ENCODE measurements at regions not wholly inside any gene's neighbourhood (a gene's known extent, or its start where the extent isn't known, plus 50 kb on each side); places are given as distances from the start of the nearest gene placed in this dataset.

GRCh38 chr15:46410705-46411104, 775.9 kb downstream of the SQOR start:
- FAIRE-seq: no peak
- WGBS, 2 experiments (ENCODE audit: extremely low coverage in 1 of 2, insufficient coverage in 1 of 2, insufficient read length in 1 of 2, insufficient replicate concordance in 2 of 2, low coverage in 1 of 2, low lambda C conversion rate in 2 of 2, missing lambda C conversion rate in 1 of 2): 95% methylated on average over 2 of the region's 2 CpGs; no CpG with 5 or more reads in 1 of the 2 experiments

More at GRCh38 chr15:46410705-46411104, 775.9 kb downstream of the SQOR start:
- Histone ChIP-seq H2BK120ac (replicated peaks; ENCODE audit: low read depth, low read length) (no peak overlapping the region), H3K14ac (ENCODE audit: insufficient read length) (no peak overlapping the region), H2BK5ac (ENCODE audit: low read depth, low read length) (no peak overlapping the region), H4K20me1 (replicated peaks in 1 of 2; ENCODE audit: control insufficient read depth in 1 of 2, insufficient read depth in 2 of 2, low read length in 2 of 2) (no peaks in the 10 kb centered on the region), H2BK15ac (ENCODE audit: low read length) (no peak overlapping the region), H3K9ac (replicated peaks in 1 of 4; ENCODE audit: extremely low read depth in 1 of 4, low read depth in 3 of 4, low read length in 3 of 4) (no peak overlapping the region), H3K9me3 (ENCODE audit: insufficient read depth in 2 of 2, low read depth in 1 of 2, low read length in 1 of 2) (no peaks in the 10 kb centered on the region), H3K79me2 (ENCODE audit: control insufficient read depth in 1 of 2, insufficient read depth in 2 of 2, low read length in 2 of 2) (no peaks in the 10 kb centered on the region), H4K91ac (replicated peaks; ENCODE audit: insufficient read length, low read length) (no peak overlapping the region), H2BK20ac (ENCODE audit: low read length) (no peak overlapping the region), H3K36me3 (ENCODE audit: control insufficient read depth in 2 of 4, insufficient read depth in 4 of 4, low read length in 3 of 4) (no peaks in the 10 kb centered on the region), H3K18ac (ENCODE audit: extremely low read depth, low read length) (no peak overlapping the region), H3K79me1 (ENCODE audit: low read depth, low read length) (no peaks in the 10 kb centered on the region), H2AFZ (ENCODE audit: low read length) (no peak overlapping the region), H3K56ac (replicated peaks; ENCODE audit: insufficient read length, low read depth, low read length) (no peak overlapping the region), H4K8ac (ENCODE audit: extremely low read depth, insufficient read depth, low read length) (no peak overlapping the region), H3K27ac (ENCODE audit: low read depth, low read length) (no peak overlapping the region), H2AK5ac (ENCODE audit: low read depth, low read length) (no peak overlapping the region), H3K27me3 (replicated peaks in 1 of 4; ENCODE audit: control insufficient read depth in 3 of 4, extremely low read depth in 1 of 4, insufficient read depth in 3 of 4, low read length in 3 of 4) (no peaks in the 10 kb centered on the region; a peak in 1 of 7 replicates), H4K5ac (ENCODE audit: insufficient read length, low read depth, low read length) (no peak overlapping the region), H2BK12ac (ENCODE audit: low read depth, low read length) (no peak overlapping the region), H3K23ac (ENCODE audit: insufficient read length) (no peak overlapping the region), H3K23me2 (ENCODE audit: low read depth, low read length) (peaks cover 2% of the 10 kb centered on the region; the same call in 1 of the 2 replicates), H3K4me3 (ENCODE audit: extremely low read depth in 1 of 4, insufficient read depth in 2 of 4, low read depth in 3 of 4, low read length in 4 of 4) (no peak overlapping the region), H3K4me1 (replicated peaks in 1 of 4; ENCODE audit: control insufficient read depth in 3 of 4, insufficient read depth in 4 of 4, low read length in 3 of 4) (peaks cover 0 to 7% (median 2%) of the 10 kb centered on the region in 4 experiments; a peak in 5 of 7 replicates), H3K4me2 (ENCODE audit: insufficient read depth in 1 of 2, low read depth in 2 of 2, low read length in 2 of 2) (no peak overlapping the region), H3K4ac (replicated peaks; ENCODE audit: insufficient read length, low read depth, low read length) (no peak overlapping the region)
- ChIA-PET POLR2A (ENCODE audit: partially characterized antibody) (no interaction called here), CTCF (ENCODE audit: partially characterized antibody) (no interaction called here)
- no peak for DNase-seq (ENCODE audit: low read depth in 1 of 2, low spot score in 2 of 2)
- TF ChIP-seq YY1 (IDR thresholded peaks at IDR 0.05; ENCODE audit: low read depth, low read length) (no peak), NRF1 (IDR thresholded peaks at IDR 0.05; ENCODE audit: low read depth, low read length) (no peak), CHD2 (IDR thresholded peaks at IDR 0.05; ENCODE audit: low read length) (no peak), KDM5A (IDR thresholded peaks at IDR 0.05; ENCODE audit: low read length) (no peak), HDAC2 (IDR thresholded peaks at IDR 0.05; ENCODE audit: borderline replicate concordance in 1 of 2, low read depth in 2 of 2, low read length in 2 of 2) (no peak), CTBP2 (IDR thresholded peaks at IDR 0.05; ENCODE audit: borderline replicate concordance, insufficient read depth, insufficient read length, low read length) (no peak), MAX (IDR thresholded peaks at IDR 0.05) (no peak), CEBPB (IDR thresholded peaks at IDR 0.05; ENCODE audit: low read depth, low read length) (no peak), BACH1 (IDR thresholded peaks at IDR 0.05; ENCODE audit: low read length) (no peak)

Measured in H1 (cell line).